OCI-LY3 (cell line): ENCODE measurements at regions not wholly inside any gene's neighbourhood (a gene's known extent, or its start where the extent isn't known, plus 50 kb on each side); places are given as distances from the start of the nearest gene placed in this dataset.

Experiments
- H2AFZ ChIP-seq: fragments of 200-600, 300-600 bp; shearing (Covaris generic); 2 replicates; pipeline ENCODE4 v1.6.0; 2014; ENCODE audit warnings: antibody characterized with exemption, low read depth, low read length
- H3K27ac ChIP-seq: fragments of 200-600, 300-600 bp; sonication (generic); 2 replicates; pipeline ENCODE4 v1.5.1; 2014; ENCODE audit warnings: mild to moderate bottlenecking, low read length, moderate library complexity, mixed read lengths
- H3K27me3 ChIP-seq: fragments of 200-600, 300-600 bp; sonication (generic); 2 replicates; pipeline ENCODE4 v1.6.1; 2014; ENCODE audit warnings: low read depth, low read length, mixed read lengths
- H3K36me3 ChIP-seq: fragments of 200-600, 300-600 bp; sonication (generic); replicated peaks from 2 replicates; pipeline ENCODE3; 2014; ENCODE audit warnings: low read depth, low read length, mixed read lengths
- H3K4me1 ChIP-seq: fragments of 300-600, 200-600 bp; sonication (generic); 2 replicates; pipeline ENCODE4 v1.6.1; 2014; ENCODE audit warnings: low read length, mixed read lengths
- H3K4me2 ChIP-seq: fragments of 200-600, 300-600 bp; sonication (generic); 2 replicates; pipeline ENCODE4 v1.6.1; 2014; ENCODE audit warnings: low read length, mixed read lengths
- H3K4me3 ChIP-seq: fragments of 300-600, 200-600 bp; sonication (generic); 2 replicates; pipeline ENCODE4 v1.5.1; 2014; ENCODE audit warnings: antibody characterized with exemption, mild to moderate bottlenecking, low read length, moderate library complexity
- H3K79me2 ChIP-seq: fragments of 300-600, 200-600 bp; shearing (Covaris generic); 2 replicates; pipeline ENCODE4 v1.6.1; 2014; ENCODE audit warnings: mild to moderate bottlenecking, low read length, mixed read lengths
- H3K9ac ChIP-seq: fragments of 300-600, 200-600 bp; shearing (Covaris generic); 2 replicates; pipeline ENCODE4 v1.6.0; 2014; ENCODE audit warnings: mild to moderate bottlenecking, low read length, moderate library complexity
- H3K9me3 ChIP-seq: fragments of 200-600, 300-600 bp; shearing (Covaris generic); 2 replicates; pipeline ENCODE4 v1.6.1; 2014; ENCODE audit warnings: low read length, mixed read lengths; ENCODE audit not compliant: insufficient read depth
- H4K20me1 ChIP-seq: fragments of 200-600, 300-600 bp; sonication (generic); 2 replicates; pipeline ENCODE4 v1.6.1; 2016; ENCODE audit warnings: low read length, mixed read lengths; ENCODE audit not compliant: insufficient read depth
- EZH2phosphoT487 ChIP-seq: fragments of 200-600 bp; shearing (Covaris generic); IDR thresholded peaks from 2 replicates; pipeline ENCODE4 v1.6.1; 2018; ENCODE audit warnings: antibody characterized with exemption, mixed run types, low read depth
- TF ChIP-seq, protein P1 (sequence below): fragments of 200-600, 300-600 bp; sonication (generic); IDR thresholded peaks from 2 replicates; pipeline ENCODE4 v1.5.1; 2014; ENCODE audit warnings: antibody characterized with exemption, low read length, low read depth

DNA sequence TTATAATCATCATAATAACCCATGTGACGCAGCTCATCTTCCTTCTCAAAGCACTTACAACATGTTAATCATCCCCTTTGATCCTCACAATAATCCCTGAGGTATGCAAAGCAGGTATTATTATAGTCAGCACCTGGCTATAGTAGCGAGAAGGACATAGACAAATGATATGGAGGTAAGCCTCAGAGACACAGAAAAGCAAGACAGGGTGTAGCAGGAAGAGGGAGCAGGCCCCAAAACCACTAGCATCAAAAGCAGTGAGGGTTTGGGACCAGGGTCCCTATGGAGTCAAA lies 139.2 kb upstream of the SLC30A5 start:
- Histone ChIP-seq H3K27me3 (no peaks in the 10 kb centered on the region), H3K27ac (no peak overlapping the region), H3K4me1 (no peaks in the 10 kb centered on the region), H3K4me2 (no peak overlapping the region), H3K4me3 (no peak overlapping the region), H4K20me1 (no peaks in the 10 kb centered on the region), H2AFZ (no peak overlapping the region), H3K9me3 (no peaks in the 10 kb centered on the region), H3K36me3 (no peaks in the 10 kb centered on the region), H3K9ac (no peak overlapping the region), H3K79me2 (no peaks in the 10 kb centered on the region)
- TF ChIP-seq, protein P1, sequence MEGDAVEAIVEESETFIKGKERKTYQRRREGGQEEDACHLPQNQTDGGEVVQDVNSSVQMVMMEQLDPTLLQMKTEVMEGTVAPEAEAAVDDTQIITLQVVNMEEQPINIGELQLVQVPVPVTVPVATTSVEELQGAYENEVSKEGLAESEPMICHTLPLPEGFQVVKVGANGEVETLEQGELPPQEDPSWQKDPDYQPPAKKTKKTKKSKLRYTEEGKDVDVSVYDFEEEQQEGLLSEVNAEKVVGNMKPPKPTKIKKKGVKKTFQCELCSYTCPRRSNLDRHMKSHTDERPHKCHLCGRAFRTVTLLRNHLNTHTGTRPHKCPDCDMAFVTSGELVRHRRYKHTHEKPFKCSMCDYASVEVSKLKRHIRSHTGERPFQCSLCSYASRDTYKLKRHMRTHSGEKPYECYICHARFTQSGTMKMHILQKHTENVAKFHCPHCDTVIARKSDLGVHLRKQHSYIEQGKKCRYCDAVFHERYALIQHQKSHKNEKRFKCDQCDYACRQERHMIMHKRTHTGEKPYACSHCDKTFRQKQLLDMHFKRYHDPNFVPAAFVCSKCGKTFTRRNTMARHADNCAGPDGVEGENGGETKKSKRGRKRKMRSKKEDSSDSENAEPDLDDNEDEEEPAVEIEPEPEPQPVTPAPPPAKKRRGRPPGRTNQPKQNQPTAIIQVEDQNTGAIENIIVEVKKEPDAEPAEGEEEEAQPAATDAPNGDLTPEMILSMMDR = no peak
- TF ChIP-seq EZH2phosphoT487 = no peak

DNA sequence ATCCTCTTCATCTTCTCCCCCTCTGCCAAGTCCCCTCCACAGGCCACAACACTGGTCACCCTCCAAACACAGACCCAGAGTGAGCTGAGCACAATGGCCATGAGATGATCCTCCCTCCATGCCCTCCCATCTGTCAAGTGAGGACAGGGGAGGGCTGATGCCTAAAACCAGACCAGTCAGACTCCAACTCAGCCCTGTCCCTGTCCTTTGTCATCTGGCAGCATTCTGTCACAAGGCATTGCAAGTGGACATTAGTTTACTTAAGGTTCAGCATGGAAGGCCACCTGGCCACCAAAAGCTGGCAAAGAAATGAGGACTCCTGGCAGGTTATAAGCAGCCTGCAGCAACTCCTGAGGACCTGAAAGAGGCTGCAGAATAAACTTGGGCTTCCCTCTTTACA lies 136.2 kb upstream of the SLC30A5 start:
- Histone ChIP-seq H3K4me1 (no peaks in the 10 kb centered on the region), H3K4me3 (no peak overlapping the region), H3K36me3 (no peaks in the 10 kb centered on the region), H3K27ac (no peak overlapping the region), H2AFZ (no peak overlapping the region), H3K4me2 (no peak overlapping the region), H3K27me3 (no peaks in the 10 kb centered on the region), H3K9ac (no peak overlapping the region), H3K79me2 (no peaks in the 10 kb centered on the region), H4K20me1 (no peaks in the 10 kb centered on the region), H3K9me3 (no peaks in the 10 kb centered on the region)
- TF ChIP-seq, protein P1 = no peak
- TF ChIP-seq EZH2phosphoT487 = no peak

- Histone ChIP-seq H3K9me3 (no peaks in the 10 kb centered on the region), H3K4me2 (no peak overlapping the region), H3K79me2 (no peaks in the 10 kb centered on the region), H3K9ac (no peak overlapping the region), H4K20me1 (no peaks in the 10 kb centered on the region), H3K27ac (no peak overlapping the region), H3K36me3 (no peaks in the 10 kb centered on the region), H3K27me3 (no peaks in the 10 kb centered on the region), H3K4me1 (no peaks in the 10 kb centered on the region), H2AFZ (no peak overlapping the region), H3K4me3 (no peak overlapping the region)
- TF ChIP-seq EZH2phosphoT487 = no peak
- TF ChIP-seq, protein P1 = no peak
Observed at GRCh38 chr5:68958428-68958827, 135.4 kb upstream of the SLC30A5 start.

DNA sequence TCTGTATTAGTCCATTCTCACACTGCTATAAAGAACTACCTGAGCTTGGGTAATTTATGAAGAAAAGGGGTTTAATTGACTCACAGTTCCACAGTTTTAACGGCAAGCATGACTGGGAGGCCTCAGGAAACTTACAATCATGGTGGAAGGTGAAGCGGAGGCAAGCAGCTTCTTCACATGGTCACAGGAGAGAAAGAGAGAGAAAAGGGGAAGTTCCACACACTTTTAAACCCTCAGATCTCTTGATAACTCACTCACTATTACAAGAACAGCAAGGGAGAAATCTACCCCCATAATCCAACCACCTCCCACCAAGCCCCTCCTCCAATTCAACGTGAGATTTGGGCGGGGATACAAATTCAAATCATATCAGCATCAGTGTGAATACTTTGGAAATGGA lies 133.4 kb upstream of the SLC30A5 start:
- Histone ChIP-seq H3K4me1 (no peaks in the 10 kb centered on the region), H3K4me2 (no peak overlapping the region), H3K27ac (no peak overlapping the region), H3K4me3 (no peak overlapping the region), H4K20me1 (no peaks in the 10 kb centered on the region), H3K79me2 (no peaks in the 10 kb centered on the region), H2AFZ (no peak overlapping the region), H3K9me3 (no peaks in the 10 kb centered on the region), H3K27me3 (no peaks in the 10 kb centered on the region), H3K36me3 (no peaks in the 10 kb centered on the region), H3K9ac (no peak overlapping the region)
- TF ChIP-seq EZH2phosphoT487 = no peak
- TF ChIP-seq, protein P1 = no peak
